Middle frontal gyrus (tissue), 1 donor: ENCODE measurements at regions not wholly inside any gene's neighbourhood (a gene's known extent, or its start where the extent isn't known, plus 50 kb on each side); places are given as distances from the start of the nearest gene placed in this dataset.
"Not testable (repeated sequence)": the region's sequence is repeated elsewhere in the genome, so short reads cannot be mapped to it uniquely, and the experiment has no call there.

Experiments
- DNase-seq: peaks from one replicate; pipeline ENCODE4 v3.0.0-alpha.2; 2015; ENCODE audit warnings: low spot score; ENCODE audit errors: extremely low spot score

DNA sequence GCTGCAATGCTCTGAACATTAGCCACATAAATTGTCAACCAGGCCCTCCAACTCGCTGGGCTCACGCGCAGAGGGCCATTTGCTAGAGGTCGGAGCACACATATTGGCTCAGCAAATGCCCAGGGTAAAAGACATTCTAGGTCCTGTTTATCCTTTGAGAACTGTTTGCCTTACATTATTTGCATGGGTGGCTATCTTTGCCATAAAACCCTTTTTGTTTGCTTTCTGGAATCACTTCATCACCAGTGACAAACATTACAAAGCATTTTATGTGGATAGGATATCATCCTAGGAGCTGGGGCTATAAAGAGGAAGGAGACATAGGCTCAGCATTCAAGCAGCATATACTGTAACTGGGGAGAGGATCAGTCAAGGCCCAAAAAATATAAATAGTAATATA is 149.2 kb upstream of the RAI2 start:
- DNase-seq, result no peak

GRCh38 chrX:18003876-18004275 is 142.8 kb upstream of the RAI2 start:
- DNase-seq, result no peak

GRCh38 chrX:18002791-18003190 is 141.7 kb upstream of the RAI2 start:
- DNase-seq, result no peak

DNA sequence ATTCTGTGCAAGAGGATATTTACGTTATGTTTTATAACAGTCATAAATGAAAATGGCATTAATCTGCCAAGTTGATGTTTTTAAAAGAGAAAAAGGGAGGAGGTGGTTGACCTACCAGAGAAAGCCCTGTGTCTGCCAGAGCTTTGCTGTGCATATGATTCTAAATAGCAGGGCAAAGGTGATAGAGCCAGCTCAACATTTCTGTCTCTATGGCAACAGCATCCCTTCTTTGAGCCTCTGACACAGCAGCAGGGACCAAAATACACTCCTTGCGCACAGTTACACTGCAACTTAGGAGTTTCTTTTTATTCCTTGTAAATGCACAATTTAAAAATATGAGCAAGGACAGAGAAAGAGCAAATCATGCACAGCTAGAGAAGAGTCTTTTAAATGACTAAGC is 133.3 kb upstream of the RAI2 start:
- DNase-seq, result no peak

DNA sequence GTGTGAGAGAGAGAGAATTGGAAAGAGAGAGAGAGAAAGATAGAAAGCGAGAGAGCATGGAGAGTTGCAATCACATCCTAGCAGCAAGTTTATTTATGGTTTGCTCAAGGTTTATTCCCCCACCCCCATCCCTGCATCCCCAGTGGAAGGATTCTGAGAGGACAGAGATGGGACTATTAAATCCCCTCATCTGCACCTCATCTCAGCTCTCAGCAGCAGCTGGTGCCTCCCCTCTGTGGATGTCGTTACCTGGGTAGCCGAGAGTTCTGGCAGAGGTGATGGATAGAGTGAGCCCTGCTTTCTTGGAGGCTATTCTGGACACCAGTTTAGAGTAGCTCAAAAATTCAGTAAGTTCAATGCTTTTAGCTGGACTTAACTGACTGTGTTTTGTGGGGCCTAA is 132.0 kb upstream of the RAI2 start:
- DNase-seq, result no peak

- no peak for DNase-seq
Observed at GRCh38 chrX:17990532-17990931, 129.4 kb upstream of the RAI2 start.

GRCh38 chrX:17987783-17988182 is 126.7 kb upstream of the RAI2 start:
- DNase-seq, result no peak

DNA sequence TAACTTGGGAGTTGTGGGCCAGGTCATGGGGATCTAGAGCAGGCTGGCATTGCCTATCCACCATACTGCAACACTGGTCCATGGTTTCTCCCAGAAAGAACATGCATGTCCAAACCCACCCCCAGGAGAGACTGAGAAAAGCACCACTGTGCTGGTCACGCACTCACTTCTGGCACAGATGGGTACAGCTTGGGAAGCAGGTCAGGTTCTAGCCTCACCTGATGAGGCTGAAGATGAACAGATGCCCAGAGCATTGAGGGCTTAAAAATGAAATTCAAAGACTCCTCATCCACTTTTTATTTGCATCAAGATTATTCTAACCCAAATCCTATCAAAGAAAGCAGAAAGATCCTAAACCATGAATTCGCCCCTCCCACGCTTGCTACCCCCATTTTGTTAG is 125.9 kb upstream of the RAI2 start:
- no peak for DNase-seq

DNA sequence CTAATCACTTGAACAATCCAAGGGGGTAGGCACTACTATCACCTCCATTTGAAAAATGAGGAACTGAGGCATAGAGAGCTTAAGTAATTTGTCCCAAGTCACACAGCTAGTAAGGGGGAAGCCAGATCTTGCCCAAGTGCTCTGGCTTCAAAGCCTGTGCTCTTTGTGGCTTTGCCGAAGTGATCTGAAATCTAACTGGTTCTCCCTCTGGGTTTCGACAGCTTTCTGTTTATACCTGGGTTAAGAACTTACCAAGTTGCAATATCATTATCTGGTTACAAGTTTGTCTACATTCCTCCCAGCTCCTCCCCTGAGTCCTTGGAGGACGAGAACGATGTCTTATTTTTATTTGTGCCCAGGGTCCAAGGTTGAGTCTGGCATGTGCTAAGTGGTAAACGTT is 125.3 kb upstream of the RAI2 start:
- DNase-seq, result no peak

DNA sequence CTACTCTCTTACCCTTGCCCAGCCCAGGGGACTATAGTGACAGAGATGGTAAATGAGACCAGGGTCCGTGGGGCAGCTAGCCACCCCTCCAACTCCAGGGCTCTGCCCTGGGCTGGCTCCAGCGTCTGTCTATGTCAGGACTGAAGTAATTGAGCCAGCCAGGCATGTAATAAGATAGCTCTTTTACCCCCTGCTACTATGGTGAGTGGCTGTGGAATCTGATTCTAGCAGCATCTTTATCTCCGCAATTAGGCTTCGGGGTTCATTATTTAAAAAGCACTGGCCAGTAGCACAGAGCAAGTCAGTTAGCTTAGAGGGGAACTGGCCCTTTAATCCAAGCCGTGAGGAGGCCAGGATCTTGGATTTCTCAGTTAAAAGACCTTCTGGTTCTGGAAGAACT is 123.3 kb upstream of the RAI2 start:
- DNase-seq, result no peak

DNA sequence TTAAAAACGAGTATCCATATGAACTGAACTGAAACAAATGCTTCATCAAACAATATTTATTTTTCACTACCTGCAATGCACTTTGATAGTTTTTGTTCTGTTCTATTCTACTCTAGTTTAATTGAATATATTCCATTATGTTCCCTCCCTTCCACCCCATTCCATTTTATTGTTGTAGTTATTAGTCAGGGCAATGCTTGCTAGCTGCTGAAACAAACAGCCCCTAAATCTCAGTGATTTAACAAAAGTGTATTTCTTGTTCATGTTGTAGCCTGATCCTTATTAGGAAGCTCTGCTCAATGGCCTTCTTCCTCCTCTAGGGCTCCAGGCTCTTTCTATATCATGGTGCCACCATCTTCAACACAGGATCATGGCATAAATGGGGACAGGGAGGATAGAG is 122.3 kb upstream of the RAI2 start:
- no peak for DNase-seq

DNA sequence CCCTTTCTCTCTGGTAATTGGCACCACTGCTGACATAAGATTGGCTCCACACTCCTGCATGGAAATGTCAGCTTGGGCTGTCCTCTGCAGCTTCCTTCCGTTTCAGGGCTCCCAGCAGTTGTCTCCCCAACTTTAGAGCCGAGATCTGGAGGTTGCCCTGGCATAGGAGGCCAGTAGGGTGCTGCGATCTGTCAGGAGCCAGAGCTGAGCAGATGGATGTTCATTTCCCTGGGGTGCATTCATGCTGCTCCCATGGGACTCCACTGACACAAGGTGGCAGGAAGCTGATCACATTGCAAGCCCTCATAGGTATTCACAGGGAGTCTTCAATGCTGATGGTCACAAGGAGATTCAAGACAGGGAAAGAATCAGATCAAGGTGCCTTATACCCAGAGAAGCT is 116.6 kb upstream of the RAI2 start:
- DNase-seq, result no peak

DNA sequence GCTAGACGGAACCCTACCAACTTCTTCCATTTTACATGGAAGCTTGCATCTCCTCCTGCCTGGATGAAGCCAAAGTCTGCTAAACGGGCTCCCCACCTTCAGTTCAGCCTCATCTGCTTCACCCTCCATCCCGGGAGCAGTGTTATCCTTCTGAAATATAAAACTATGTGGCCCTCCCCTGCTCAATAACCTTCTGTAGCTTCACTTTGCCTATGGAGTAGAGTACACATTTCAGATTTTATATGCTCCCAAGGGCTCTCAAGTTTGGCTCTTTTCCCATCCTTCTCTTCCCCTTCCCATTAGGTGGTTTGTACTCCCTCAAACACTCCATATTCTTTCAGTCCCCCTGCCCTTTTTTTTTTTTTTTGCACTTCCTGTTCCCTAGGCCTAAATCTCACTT is 115.9 kb upstream of the RAI2 start:
- DNase-seq, result no peak

DNA sequence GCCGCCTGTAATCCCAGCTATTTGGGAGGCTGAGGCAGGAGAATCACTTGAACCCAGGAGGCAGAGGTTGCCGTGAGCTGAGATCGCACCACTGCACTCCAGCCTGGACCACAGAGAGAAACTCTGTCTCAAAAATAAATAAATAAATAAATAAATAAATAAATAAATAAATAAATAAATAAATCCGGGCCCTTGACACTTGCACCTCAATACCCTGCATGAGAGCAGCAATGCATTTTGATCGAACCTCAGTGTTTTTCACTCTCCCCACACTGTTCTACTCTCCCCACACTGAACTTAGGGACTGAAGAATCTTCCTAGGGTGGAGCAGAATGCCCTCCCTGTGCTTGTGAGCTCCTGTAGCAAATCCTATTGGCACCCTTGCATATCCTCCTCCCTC is 114.3 kb upstream of the RAI2 start:
- DNase-seq, result not testable (repeated sequence)

DNA sequence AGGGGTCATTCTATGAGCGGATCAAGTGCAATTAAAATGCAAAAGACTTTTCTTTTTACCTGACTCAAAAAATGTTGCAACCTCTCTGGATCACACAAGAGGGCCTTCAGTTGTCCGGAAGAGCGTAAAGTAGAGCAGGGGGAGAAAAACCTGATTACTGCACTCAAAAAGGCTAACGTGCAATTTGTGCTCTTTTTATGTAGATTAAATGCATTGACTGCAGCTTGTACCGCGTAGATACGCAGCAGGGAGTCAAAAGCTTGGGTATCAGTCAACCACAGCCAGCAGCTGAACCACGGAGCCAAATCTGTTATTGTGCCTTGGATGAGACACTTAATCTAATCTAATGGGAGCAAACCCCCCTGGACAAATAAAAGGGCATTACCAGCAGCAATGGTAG is 107.3 kb upstream of the RAI2 start:
- no peak for DNase-seq

GRCh38 chrX:17967888-17968287 is 106.8 kb upstream of the RAI2 start:
- DNase-seq, result no peak

DNA sequence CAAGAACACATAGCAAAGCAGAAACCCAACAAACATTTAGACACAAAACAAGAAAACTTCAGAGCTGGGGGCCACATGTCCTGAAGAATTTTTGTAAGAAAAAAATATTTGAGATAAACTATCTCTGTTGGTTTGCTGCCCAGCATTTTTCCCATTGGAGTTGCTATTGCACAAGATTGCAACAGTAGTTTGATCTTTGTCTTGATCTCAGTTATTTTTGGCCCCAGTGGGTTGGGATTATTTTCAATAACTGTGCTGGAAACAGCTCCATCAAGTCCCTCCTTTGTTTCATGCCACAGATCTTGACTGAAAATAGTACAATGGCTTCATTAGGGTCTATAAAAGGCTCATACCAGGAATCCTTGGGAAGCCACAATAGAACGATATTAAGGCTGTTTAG is 103.8 kb upstream of the RAI2 start:
- no peak for DNase-seq

GRCh38 chrX:17960891-17961290 is 99.8 kb upstream of the RAI2 start:
- DNase-seq, result no peak

- no peak for DNase-seq
Observed at GRCh38 chrX:17944833-17945497, 83.9 kb upstream of the RAI2 start.

DNA sequence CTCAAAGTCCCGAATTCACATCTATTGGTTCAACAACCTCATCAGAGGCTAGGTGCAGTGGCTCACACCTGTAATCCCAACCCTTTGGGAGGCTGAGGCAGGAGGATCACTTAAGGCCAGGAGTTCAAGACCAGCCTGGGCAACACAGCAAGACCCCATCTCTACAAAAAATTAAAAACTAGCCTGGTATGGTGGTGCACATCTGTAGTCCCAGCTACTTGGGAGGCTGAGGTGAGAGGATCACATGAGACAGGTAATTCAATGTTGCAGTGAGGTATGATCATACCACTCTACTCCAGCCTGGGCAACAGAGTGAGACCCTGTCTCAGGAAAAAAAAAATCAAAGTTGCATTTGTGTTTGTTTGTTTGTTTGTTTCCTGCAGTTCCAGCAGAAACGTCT is 80.1 kb upstream of the RAI2 start:
- not testable (repeated sequence) for DNase-seq

DNA sequence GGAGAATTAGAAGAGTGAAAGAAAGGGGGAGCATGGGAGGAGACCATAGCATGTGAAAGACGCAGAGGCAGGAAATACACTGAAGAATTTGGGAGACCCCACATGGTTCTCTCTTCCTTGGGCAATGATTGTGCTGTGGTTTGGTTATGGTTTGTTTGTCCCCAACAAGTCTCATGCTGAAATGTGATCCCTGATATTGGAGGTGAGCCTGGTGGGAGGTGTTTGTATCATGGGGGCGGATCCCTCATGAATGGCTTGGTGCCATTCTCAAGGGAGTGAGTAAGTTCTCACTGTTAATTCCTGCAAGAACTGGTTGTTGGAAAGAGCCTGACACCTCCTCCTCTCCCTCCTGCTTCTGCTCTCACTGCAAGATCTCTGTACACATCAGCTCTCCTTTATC is 78.6 kb upstream of the RAI2 start:
- DNase-seq, result no peak

GRCh38 chrX:17933856-17934255 is 72.8 kb upstream of the RAI2 start:
- DNase-seq, result no peak

DNA sequence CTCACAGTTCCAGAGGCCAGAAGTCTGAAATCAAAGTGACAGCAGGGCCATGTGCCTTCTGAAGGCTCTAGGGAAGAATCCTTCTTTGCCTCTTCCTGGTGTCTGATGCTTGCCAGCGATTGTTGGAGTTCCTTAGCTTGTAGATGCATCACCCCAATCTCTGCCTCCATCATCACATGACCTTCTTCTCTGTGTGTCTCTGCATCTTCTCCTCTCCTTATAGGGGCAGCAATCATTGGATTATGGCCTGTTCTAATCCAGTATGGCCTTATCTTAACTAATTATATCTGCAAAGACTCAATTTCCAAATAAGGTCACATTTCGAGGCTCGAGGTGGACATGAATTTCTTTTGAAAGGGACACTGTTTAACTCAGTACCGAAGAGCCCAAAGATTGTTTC is 71.7 kb upstream of the RAI2 start:
- no peak for DNase-seq

DNA sequence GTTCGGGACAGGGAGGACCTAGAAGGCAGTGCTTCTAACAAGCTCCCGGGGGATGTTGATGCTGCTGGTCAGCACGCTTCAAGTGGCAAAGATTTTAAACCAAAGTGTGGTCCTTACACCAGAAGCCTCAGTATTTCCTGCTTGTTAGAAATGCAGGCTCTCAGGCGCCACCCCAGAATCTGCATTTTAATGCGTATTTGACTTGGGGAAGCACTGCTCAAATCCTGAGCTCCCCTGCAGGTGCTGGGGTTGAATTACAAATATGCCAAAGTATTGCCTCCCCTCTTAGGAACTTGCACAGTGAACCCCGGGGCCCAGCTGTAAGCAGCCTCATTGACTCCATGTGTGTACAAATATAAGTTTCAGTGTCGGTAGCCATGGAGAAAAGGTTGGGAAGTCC is 70.8 kb upstream of the RAI2 start:
- DNase-seq, result no peak
